GM23248 (cell line): ENCODE measurements at regions not wholly inside any gene's neighbourhood (a gene's known extent, or its start where the extent isn't known, plus 50 kb on each side); places are given as distances from the start of the nearest gene placed in this dataset.

Source experiments
- DNase-seq: peaks from one replicate; pipeline ENCODE4 v3.0.0-alpha.2; 2015
- H2AFZ ChIP-seq: fragments of 200-600 bp; sonication (generic); 2 replicates; pipeline ENCODE4 v1.6.1; 2016; ENCODE audit warnings: antibody characterized with exemption
- H3F3A ChIP-seq: fragments of 200-600 bp; sonication (generic); 2 replicates; pipeline ENCODE4 v1.6.1; 2016; ENCODE audit warnings: mild to moderate bottlenecking, antibody characterized with exemption, mixed run types; ENCODE audit not compliant: insufficient read depth
- H3K27ac ChIP-seq: fragments of 200-600 bp; sonication (generic); 2 replicates; pipeline ENCODE4 v1.5.1; 2016; ENCODE audit warnings: mild to moderate bottlenecking
- H3K27me3 ChIP-seq: fragments of 200-600 bp; sonication (generic); replicated peaks from 2 replicates; pipeline ENCODE4 v1.6.1; 2016; ENCODE audit warnings: mild to moderate bottlenecking; ENCODE audit not compliant: insufficient read depth
- H3K36me3 ChIP-seq: fragments of 200-600 bp; sonication (generic); 2 replicates; pipeline ENCODE4 v1.6.1; 2016; ENCODE audit warnings: low read depth, mild to moderate bottlenecking
- H3K4me1 ChIP-seq: fragments of 200-600 bp; sonication (generic); 2 replicates; pipeline ENCODE4 v1.6.1; 2016; ENCODE audit warnings: mild to moderate bottlenecking; ENCODE audit not compliant: insufficient read depth
- H3K4me2 ChIP-seq: fragments of 200-600 bp; sonication (generic); one replicate; pipeline ENCODE4 v1.6.1; 2016; ENCODE audit warnings: mild to moderate bottlenecking; ENCODE audit not compliant: unreplicated experiment
- H3K4me3 ChIP-seq: fragments of 200-600 bp; sonication (generic); 2 replicates; pipeline ENCODE4 v1.5.1; 2016; ENCODE audit warnings: mild to moderate bottlenecking
- H3K79me2 ChIP-seq: fragments of 200-600 bp; sonication (generic); 2 replicates; pipeline ENCODE4 v1.6.1; 2016; ENCODE audit warnings: mild to moderate bottlenecking; ENCODE audit not compliant: insufficient read depth
- H3K9ac ChIP-seq: fragments of 200-600 bp; sonication (generic); 2 replicates; pipeline ENCODE4 v1.6.1; 2016; ENCODE audit warnings: mild to moderate bottlenecking
- H3K9me2 ChIP-seq: fragments of 200-600 bp; sonication (generic); 2 replicates; pipeline ENCODE4 v1.6.1; 2016; ENCODE audit warnings: mixed run types, mild to moderate bottlenecking, moderate library complexity; ENCODE audit not compliant: insufficient read depth
- H3K9me3 ChIP-seq: fragments of 200-600 bp; sonication (generic); one replicate; pipeline ENCODE4 v1.6.1; 2017; ENCODE audit warnings: low read depth
- H4K20me1 ChIP-seq: fragments of 200-600 bp; sonication (generic); 2 replicates; pipeline ENCODE4 v1.6.0; 2016; ENCODE audit not compliant: insufficient read depth
- EZH2 ChIP-seq: fragments of 200-600 bp; sonication (generic); IDR thresholded peaks from 2 replicates; pipeline ENCODE4 v1.6.1; 2018; ENCODE audit warnings: antibody characterized with exemption, mild to moderate bottlenecking; ENCODE audit not compliant: insufficient read depth, poor library complexity, severe bottlenecking
- EZH2phosphoT487 ChIP-seq: fragments of 200-600 bp; sonication (generic); IDR thresholded peaks from 2 replicates; pipeline ENCODE4 v1.6.1; 2018; ENCODE audit warnings: antibody characterized with exemption, moderate library complexity, mild to moderate bottlenecking, low read depth; ENCODE audit not compliant: insufficient read depth
- WGBS, 2 experiments: methylation state at CpG; one replicate each; pipeline ENCODE4 v1.1.6; 2015 to 2017; ENCODE audit warnings: low lambda C conversion rate in 2 of 2, low coverage in 1 of 2; ENCODE audit errors: missing lambda C conversion rate in 2 of 2; 5-methylcytosine and 5-hydroxymethylcytosine counted together
- in situ Hi-C: fragments of 300-500 bp; cut with MboI; formaldehyde crosslinking; loops from 2 replicates; pipeline ENCODE4 v1.15.0; 2020

DNA sequence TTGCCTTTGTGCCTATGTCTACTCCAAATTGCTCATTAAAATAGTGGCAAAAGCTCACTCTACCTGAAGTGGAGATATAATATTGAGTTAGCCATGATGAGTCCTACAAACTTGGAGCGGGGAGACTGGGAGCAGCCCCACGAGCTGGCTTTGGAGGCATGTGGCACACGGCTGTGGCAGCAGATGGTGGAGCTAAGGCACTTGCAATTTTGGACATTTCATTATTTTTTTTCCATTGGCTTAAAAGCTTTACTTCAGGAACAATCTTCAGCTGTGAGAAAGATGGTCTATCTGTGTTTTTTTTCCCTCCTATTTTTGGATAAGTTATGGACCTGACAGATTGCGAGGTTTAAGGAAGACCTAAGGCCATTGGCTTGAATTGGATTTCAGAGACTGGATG, 578.3 kb downstream of the CMPK2 start:
- H3K27ac ChIP-seq: no peak overlapping the region
- H3K4me3 ChIP-seq: no peak overlapping the region
- WGBS, 2 experiments: 22 to 26% methylated on average over 4 of the region's 4 CpGs
- H3K9ac ChIP-seq: no peak overlapping the region
- H3K9me3 ChIP-seq: no peaks in the 10 kb centered on the region
- H4K20me1 ChIP-seq: no peaks in the 10 kb centered on the region
- no peaks in the 10 kb centered on the region for H3K79me2 ChIP-seq
- no peaks in the 10 kb centered on the region for H3K27me3 ChIP-seq
- H3K36me3 ChIP-seq: no peaks in the 10 kb centered on the region
- H2AFZ ChIP-seq: no peak overlapping the region
- H3K4me1 ChIP-seq: no peaks in the 10 kb centered on the region
- no peaks in the 10 kb centered on the region for H3K9me2 ChIP-seq
- H3F3A ChIP-seq: no peaks in the 10 kb centered on the region
- no peak for DNase-seq
- no peak overlapping the region for H3K4me2 ChIP-seq
- TF ChIP-seq EZH2 (no peak), EZH2phosphoT487 (no peak)
- in situ Hi-C loops: no loop called here

- H3K9ac ChIP-seq: no peak overlapping the region
- H3K36me3 ChIP-seq: no peaks in the 10 kb centered on the region
- H2AFZ ChIP-seq: no peak overlapping the region
- H3F3A ChIP-seq: no peaks in the 10 kb centered on the region
- no peaks in the 10 kb centered on the region for H3K9me3 ChIP-seq
- in situ Hi-C loops: no loop called here
- no peak overlapping the region for H3K4me3 ChIP-seq
- no peak overlapping the region for H3K27ac ChIP-seq
- H3K27me3 ChIP-seq: no peaks in the 10 kb centered on the region
- no peaks in the 10 kb centered on the region for H4K20me1 ChIP-seq
- TF ChIP-seq EZH2phosphoT487 (no peak), EZH2 (no peak)
- H3K79me2 ChIP-seq: no peaks in the 10 kb centered on the region
- no peak for DNase-seq
- H3K4me2 ChIP-seq: no peak overlapping the region
- H3K4me1 ChIP-seq: no peaks in the 10 kb centered on the region
- H3K9me2 ChIP-seq: no peaks in the 10 kb centered on the region
These were observed 576.9 kb downstream of the CMPK2 start for GRCh38 chr2:6288791-6289190.

DNA sequence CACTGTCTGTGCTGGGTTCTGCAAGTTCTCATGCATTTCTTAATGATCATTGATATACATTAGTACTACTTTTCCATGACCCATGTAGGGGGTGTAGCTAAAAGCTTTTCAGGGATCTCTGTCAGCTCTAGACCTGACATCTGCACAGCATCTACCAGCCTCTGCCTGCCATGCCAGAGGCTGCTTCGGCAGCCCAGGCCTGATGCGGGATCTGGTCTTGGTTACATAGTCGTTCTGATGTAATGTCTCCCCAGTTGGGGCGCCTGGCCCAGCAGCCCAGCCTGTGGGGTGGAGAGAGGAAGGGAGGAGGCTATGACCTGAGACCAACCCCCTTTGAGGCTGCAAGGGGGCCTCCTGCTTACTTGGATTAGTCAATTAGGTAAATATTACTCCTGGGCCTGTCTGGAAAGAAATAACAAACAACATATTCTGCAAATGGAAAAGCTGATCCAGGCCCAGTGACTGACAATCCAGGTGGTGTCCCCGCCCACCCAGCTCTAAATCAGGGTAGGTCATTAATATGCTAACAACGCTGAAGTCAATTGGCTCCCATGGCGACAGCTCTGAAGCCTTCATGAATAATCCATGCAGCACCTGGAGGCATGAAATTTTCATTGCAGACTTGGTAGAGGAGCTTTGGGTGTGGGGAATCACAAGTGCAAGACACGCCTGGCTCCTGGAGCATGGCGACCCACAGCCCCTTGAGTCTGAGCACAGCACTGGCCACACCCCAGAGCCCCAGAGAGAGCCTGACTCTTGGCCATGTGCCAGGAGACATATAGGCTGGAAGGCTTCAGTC, 575.3 kb downstream of the CMPK2 start:
- no peaks in the 10 kb centered on the region for H3K4me1 ChIP-seq
- H3K9me3 ChIP-seq: no peaks in the 10 kb centered on the region
- no peak overlapping the region for H3K4me2 ChIP-seq
- H2AFZ ChIP-seq: no peak overlapping the region
- no peaks in the 10 kb centered on the region for H3K79me2 ChIP-seq
- DNase-seq: no peak
- in situ Hi-C loops: no loop called here
- no peaks in the 10 kb centered on the region for H3K9me2 ChIP-seq
- WGBS, 2 experiments: 14 to 16% methylated on average over 9 of the region's 9 CpGs
- no peaks in the 10 kb centered on the region for H3K27me3 ChIP-seq
- no peak overlapping the region for H3K27ac ChIP-seq
- no peaks in the 10 kb centered on the region for H4K20me1 ChIP-seq
- no peak overlapping the region for H3K9ac ChIP-seq
- no peak overlapping the region for H3K4me3 ChIP-seq
- no peaks in the 10 kb centered on the region for H3K36me3 ChIP-seq
- no peak for TF ChIP-seq EZH2phosphoT487
- no peak for TF ChIP-seq EZH2
- no peaks in the 10 kb centered on the region for H3F3A ChIP-seq

- H3K79me2 ChIP-seq: no peaks in the 10 kb centered on the region
- no peaks in the 10 kb centered on the region for H4K20me1 ChIP-seq
- no peak overlapping the region for H3K9ac ChIP-seq
- H3K9me2 ChIP-seq: no peaks in the 10 kb centered on the region
- H3K9me3 ChIP-seq: no peaks in the 10 kb centered on the region
- H3K36me3 ChIP-seq: no peaks in the 10 kb centered on the region
- in situ Hi-C loops: no loop called here
- no peak overlapping the region for H2AFZ ChIP-seq
- H3K27me3 ChIP-seq: no peaks in the 10 kb centered on the region
- no peak for TF ChIP-seq EZH2
- TF ChIP-seq EZH2phosphoT487: no peak
- no peak for DNase-seq
- H3K27ac ChIP-seq: no peak overlapping the region
- no peak overlapping the region for H3K4me2 ChIP-seq
- no peaks in the 10 kb centered on the region for H3K4me1 ChIP-seq
- H3F3A ChIP-seq: no peaks in the 10 kb centered on the region
- H3K4me3 ChIP-seq: no peak overlapping the region
- WGBS, 2 experiments: 2 to 4% methylated on average over 2 of the region's 2 CpGs
These were observed 570.9 kb downstream of the CMPK2 start for GRCh38 chr2:6294791-6295190.

- no peaks in the 10 kb centered on the region for H4K20me1 ChIP-seq
- H3K27ac ChIP-seq: no peak overlapping the region
- no peak for TF ChIP-seq EZH2
- TF ChIP-seq EZH2phosphoT487: no peak
- no peaks in the 10 kb centered on the region for H3K9me3 ChIP-seq
- no peak overlapping the region for H2AFZ ChIP-seq
- no peaks in the 10 kb centered on the region for H3K4me1 ChIP-seq
- DNase-seq: no peak
- H3K79me2 ChIP-seq: no peaks in the 10 kb centered on the region
- H3K4me3 ChIP-seq: no peak overlapping the region
- no peak overlapping the region for H3K4me2 ChIP-seq
- WGBS, 2 experiments: 10 to 18% methylated on average over 4 of the region's 4 CpGs
- H3F3A ChIP-seq: no peaks in the 10 kb centered on the region
- no peaks in the 10 kb centered on the region for H3K9me2 ChIP-seq
- H3K27me3 ChIP-seq: no peaks in the 10 kb centered on the region
- H3K9ac ChIP-seq: no peak overlapping the region
- in situ Hi-C loops: no loop called here
- no peaks in the 10 kb centered on the region for H3K36me3 ChIP-seq
These were observed 568.5 kb downstream of the CMPK2 start for GRCh38 chr2:6297238-6297637.
